ENCODE measurements at regions not wholly inside any gene's neighbourhood (a gene's known extent, or its start where the extent isn't known, plus 50 kb on each side); places are given as distances from the start of the nearest gene placed in this dataset.

GRCh38 chr11:92787638-92788037 is 181.8 kb upstream of the MTNR1B start:
- Histone ChIP-seq H3K27ac (no peak overlapping the region), H3K9me3 (no peaks in the 10 kb centered on the region), H3K4me1 (no peaks in the 10 kb centered on the region), H3K4me3 (no peak overlapping the region), H3K36me3 (no peaks in the 10 kb centered on the region), H3K27me3 (no peaks in the 10 kb centered on the region)
- intact Hi-C loops (cut with DNase I; ENCODE audit: low total_unique reads) = no loop called here
- 56 to 64% methylated on average over 2 of the region's 2 CpGs for WGBS, 2 donors (ENCODE audit: low coverage in 1 of 2)
- in situ Hi-C loops (cut with MboI; ENCODE audit: low pct_ligation_motif_present in 1 of 4, low pct_unique_long_range_greater_than_20kb in 1 of 4, low sequenced_read_pairs in 3 of 4) = no loop called here
- no peak for TF ChIP-seq POLR2A (IDR thresholded peaks at IDR 0.05)
- no peak for TF ChIP-seq POLR2AphosphoS5 (IDR thresholded peaks at IDR 0.05)
- no peak for TF ChIP-seq EP300 (IDR thresholded peaks at IDR 0.05; ENCODE audit: low read depth)
- no peak for TF ChIP-seq CTCF (IDR thresholded peaks at IDR 0.05)
- DNase-seq = no peak

GRCh38 chr11:92789761-92790160 is 179.7 kb upstream of the MTNR1B start:
- TF ChIP-seq POLR2A (IDR thresholded peaks at IDR 0.05) (no peak), POLR2AphosphoS5 (IDR thresholded peaks at IDR 0.05) (no peak), CTCF (IDR thresholded peaks at IDR 0.05) (no peak), EP300 (IDR thresholded peaks at IDR 0.05; ENCODE audit: low read depth) (no peak)
- no peaks in the 10 kb centered on the region for H3K9me3 ChIP-seq
- no peak overlapping the region for H3K27ac ChIP-seq
- H3K4me3 ChIP-seq = no peak overlapping the region
- no peaks in the 10 kb centered on the region for H3K4me1 ChIP-seq
- intact Hi-C loops (cut with DNase I; ENCODE audit: low total_unique reads) = no loop called here
- DNase-seq = no peak
- in situ Hi-C loops (cut with MboI; ENCODE audit: low pct_ligation_motif_present in 1 of 4, low pct_unique_long_range_greater_than_20kb in 1 of 4, low sequenced_read_pairs in 3 of 4) = no loop called here
- H3K27me3 ChIP-seq = no peaks in the 10 kb centered on the region
- WGBS, 2 donors (ENCODE audit: low coverage in 1 of 2) = 82 to 83% methylated on average over 5 to 9 of the region's 9 CpGs
- H3K36me3 ChIP-seq = no peaks in the 10 kb centered on the region

- 60 to 67% methylated on average over 1 of the region's 1 CpG for WGBS, 2 donors (ENCODE audit: low coverage in 1 of 2)
- H3K27me3 ChIP-seq = no peaks in the 10 kb centered on the region
- no peak for DNase-seq
- no peaks in the 10 kb centered on the region for H3K9me3 ChIP-seq
- intact Hi-C loops (cut with DNase I; ENCODE audit: low total_unique reads) = no loop called here
- H3K27ac ChIP-seq = no peak overlapping the region
- in situ Hi-C loops (cut with MboI; ENCODE audit: low pct_ligation_motif_present in 1 of 4, low pct_unique_long_range_greater_than_20kb in 1 of 4, low sequenced_read_pairs in 3 of 4) = no loop called here
- H3K4me3 ChIP-seq = no peak overlapping the region
- H3K4me1 ChIP-seq = no peaks in the 10 kb centered on the region
- TF ChIP-seq CTCF (IDR thresholded peaks at IDR 0.05) (no peak), POLR2AphosphoS5 (IDR thresholded peaks at IDR 0.05) (no peak), EP300 (IDR thresholded peaks at IDR 0.05; ENCODE audit: low read depth) (no peak), POLR2A (IDR thresholded peaks at IDR 0.05) (no peak)
- H3K36me3 ChIP-seq = no peaks in the 10 kb centered on the region
Observed at GRCh38 chr11:92790366-92790765, 179.1 kb upstream of the MTNR1B start.

- in situ Hi-C loops (cut with MboI; ENCODE audit: low pct_ligation_motif_present in 1 of 4, low pct_unique_long_range_greater_than_20kb in 1 of 4, low sequenced_read_pairs in 3 of 4) = no loop called here
- Histone ChIP-seq H3K27ac (no peak overlapping the region), H3K4me1 (no peaks in the 10 kb centered on the region), H3K36me3 (no peaks in the 10 kb centered on the region), H3K4me3 (no peak overlapping the region), H3K27me3 (no peaks in the 10 kb centered on the region), H3K9me3 (no peaks in the 10 kb centered on the region)
- no peak for TF ChIP-seq CTCF (IDR thresholded peaks at IDR 0.05)
- no peak for DNase-seq
- intact Hi-C loops (cut with DNase I; ENCODE audit: low total_unique reads) = no loop called here
Observed at GRCh38 chr11:92790926-92791616, 178.4 kb upstream of the MTNR1B start.

Data from transverse colon (tissue), 4 donors.